Daoy (cell line): ENCODE measurements at regions not wholly inside any gene's neighbourhood (a gene's known extent, or its start where the extent isn't known, plus 50 kb on each side); places are given as distances from the start of the nearest gene placed in this dataset.
"Not testable (repeated sequence)": the region's sequence is repeated elsewhere in the genome, so short reads cannot be mapped to it uniquely, and the experiment has no call there.

ENCODE experiments used
- DNase-seq: peaks from one replicate; pipeline ENCODE4 v3.0.0-alpha.2; 2015; ENCODE audit warnings: low read depth

DNA sequence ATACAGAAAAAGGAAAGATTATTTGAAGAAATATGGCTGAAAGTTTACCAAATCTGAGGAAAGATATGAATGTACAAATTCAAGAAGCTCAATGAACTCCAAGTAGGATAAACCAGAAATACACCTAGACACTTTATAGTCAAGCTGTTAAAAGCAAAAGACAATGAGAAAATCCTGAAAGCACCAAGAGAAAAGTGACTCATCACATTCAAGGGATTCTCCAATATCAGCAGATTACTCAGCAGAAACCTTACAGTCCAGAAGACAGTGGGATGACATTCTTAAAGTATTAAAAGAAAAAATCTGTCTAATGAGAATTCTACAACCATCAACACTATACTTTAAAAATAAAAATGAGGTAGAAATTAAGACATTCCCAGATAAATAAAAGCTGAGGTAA lies 223.8 kb upstream of the ZCCHC13 start:
- no peak for DNase-seq

- DNase-seq, result no peak
Observed at GRCh38 chrX:74065831-74066390, 213.4 kb upstream of the XIST start.

- DNase-seq, result no peak
Observed at GRCh38 chrX:74063426-74064155, 211.1 kb upstream of the XIST start.

DNA sequence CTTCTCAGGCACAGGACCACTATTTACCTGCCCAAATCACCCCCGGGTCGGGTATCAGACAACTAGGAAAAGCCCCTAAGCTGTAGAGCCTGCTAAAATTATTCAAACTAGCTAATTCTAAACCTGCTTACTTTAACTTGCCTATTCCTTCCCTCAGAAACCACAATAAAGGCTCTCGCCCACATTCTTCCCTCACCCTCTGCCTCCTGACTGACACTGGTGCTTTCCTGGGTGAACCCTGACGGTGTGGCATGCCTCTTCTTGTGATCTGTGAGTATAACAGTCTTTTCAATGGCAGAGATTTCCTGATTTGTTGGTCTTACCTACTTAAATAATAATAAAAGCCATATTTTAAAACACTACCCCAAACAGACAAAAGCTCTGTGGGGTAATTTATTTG lies 209.4 kb upstream of the XIST start:
- no peak for DNase-seq

DNA sequence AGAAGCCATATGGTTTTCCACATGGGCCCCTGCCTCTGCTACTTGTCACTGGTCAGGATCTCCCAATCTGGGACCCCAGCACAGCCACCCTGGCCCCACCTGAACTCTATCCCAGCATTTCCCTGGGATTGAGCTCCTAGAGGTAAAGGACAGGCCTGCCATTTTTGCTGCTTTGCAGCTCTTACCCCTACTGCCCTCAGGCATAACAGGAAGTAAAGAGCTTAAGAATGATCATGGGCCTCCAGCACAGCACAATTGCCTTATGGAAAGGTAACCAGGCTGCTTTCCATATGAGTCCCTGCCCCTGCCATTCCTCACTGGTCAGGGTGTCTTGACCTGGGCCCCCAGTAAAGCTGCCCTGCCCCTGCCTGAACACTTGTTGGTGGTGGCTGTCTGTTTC lies 196.6 kb upstream of the XIST start:
- DNase-seq, result no peak

DNA sequence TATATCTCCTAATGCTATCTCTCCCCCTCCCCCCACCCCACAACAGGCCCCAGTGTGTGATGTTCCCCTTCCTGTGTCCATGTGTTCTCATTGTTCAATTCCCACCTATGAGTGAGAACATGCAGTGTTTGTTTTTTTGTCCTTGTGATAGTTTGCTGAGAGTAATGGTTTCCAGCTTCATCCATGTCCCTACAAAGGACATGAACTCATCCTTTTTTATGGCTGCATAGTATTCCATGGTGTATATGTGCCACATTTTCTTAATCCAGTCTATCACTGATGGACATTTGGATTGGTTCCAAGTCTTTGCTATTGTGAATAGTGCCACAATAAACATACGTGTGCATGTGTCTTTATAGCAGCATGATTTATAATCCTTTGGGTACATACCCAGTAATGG lies 181.6 kb upstream of the XIST start:
- not testable (repeated sequence) for DNase-seq

DNA sequence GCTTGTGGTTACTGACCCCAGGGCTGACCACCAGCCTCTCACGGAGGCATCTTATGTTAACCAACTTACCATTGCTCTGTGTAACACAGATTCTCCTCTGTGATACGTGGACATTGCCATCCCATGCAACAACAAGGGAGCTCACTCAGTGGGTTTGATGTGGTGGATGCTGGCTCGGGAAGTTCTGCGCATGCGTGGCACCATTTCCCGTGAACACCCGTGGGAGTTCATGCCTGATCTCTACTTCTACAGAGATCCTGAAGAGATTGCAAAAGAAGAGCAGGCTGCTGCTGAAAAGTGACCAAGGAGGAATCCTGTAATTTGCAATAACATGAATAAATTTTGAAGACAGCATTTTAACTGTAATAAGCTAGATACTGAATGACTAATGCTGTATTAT lies 179.0 kb upstream of the XIST start:
- DNase-seq, result not testable (repeated sequence)

GRCh38 chrX:74030766-74031165 lies 178.3 kb upstream of the XIST start:
- not testable (repeated sequence) for DNase-seq

DNA sequence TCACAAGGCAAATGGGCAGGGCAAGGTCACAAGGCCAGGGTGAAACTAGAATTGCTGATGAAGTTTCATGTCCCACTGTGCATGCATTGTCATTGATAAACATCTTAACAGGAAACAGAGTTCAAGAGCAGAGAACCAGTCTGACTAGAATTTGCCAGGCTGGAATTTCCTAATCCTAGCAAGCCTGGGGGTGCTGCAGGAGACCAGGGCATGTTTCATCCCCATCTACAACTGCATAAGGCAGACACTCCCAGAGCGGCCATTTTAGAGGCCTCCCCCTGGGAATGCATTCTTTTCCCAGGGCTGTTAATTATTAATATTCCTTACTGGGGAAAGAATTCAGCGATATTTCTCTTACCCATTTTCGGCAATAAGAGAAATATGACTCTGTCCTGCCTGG lies 172.6 kb upstream of the XIST start:
- not testable (repeated sequence) for DNase-seq

- DNase-seq, result no peak
Observed at GRCh38 chrX:74023203-74023602, 170.7 kb upstream of the XIST start.

GRCh38 chrX:74018253-74018652 lies 165.7 kb upstream of the XIST start:
- no peak for DNase-seq

DNA sequence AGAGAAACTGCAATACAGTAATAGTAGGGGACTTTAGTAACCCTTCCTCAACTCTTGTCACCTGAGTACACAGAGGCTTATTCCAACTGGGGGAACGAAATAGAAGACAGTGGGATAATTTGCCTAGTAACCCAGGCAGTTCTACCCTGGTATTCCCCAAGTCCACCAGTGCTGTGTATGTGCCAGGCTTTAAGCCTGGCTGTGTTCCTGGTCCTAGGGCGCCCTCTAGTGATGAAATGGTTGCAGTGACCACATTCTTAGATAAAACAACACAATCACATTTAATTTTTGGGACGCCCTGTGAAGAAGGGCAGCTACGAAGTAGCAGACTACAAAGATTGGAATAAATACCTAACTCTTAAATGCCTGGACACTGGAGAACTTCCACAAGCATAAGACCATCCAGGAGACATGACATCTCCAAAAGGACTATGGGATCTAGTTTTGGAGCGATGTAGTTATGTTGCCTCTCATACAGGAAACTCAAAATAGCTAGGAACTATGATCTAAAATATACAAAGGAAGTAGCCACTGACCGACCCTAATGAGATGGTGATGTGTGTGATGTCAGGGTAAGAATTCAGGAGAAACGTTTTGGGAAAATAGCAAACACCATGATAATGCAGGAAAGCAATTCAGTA lies 163.0 kb upstream of the XIST start:
- peak; percentile 55 for DNase-seq

- DNase-seq, result no peak
Observed at GRCh38 chrX:74009041-74009440, 156.5 kb upstream of the XIST start.

- no peak for DNase-seq
Observed at GRCh38 chrX:73992019-73992418, 139.5 kb upstream of the XIST start.

- DNase-seq, result no peak
Observed at GRCh38 chrX:73987166-73987565, 134.7 kb upstream of the XIST start.

GRCh38 chrX:73979551-73980131 lies 127.1 kb upstream of the XIST start:
- DNase-seq, result no peak

DNA sequence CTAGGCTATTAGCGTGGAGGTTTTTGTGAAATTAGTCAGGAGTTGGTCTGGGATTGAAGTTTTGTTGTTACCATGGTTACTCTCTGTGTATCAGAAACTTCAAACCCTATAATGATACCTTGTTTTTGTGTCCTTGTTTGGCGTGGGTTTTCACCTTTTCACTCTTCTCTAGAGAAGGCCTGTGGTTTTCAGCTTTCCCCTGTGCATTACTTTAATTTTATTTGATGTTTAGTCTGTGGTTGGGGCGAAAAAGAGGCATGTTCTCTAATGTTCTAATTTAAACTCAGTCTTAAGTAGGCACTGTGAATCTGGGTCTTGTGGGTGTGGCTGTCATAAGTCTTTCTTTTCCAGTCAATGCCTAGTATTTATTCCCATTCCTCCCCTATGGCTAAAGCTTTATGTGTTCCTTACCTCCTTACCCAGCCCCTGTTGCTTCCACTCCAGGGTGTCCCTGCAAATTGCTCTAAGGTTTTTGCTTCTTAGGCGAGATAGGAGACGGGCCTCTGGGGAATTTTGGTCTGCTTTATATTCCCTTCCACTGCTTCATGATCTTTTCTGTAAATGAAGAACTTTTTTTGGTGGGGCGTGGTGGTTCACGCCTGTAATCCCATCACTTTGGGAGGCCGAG lies 125.1 kb upstream of the XIST start:
- DNase-seq, result no peak

- not testable (repeated sequence) for DNase-seq
Observed at GRCh38 chrX:73967461-73967860, 114.9 kb upstream of the XIST start.

DNA sequence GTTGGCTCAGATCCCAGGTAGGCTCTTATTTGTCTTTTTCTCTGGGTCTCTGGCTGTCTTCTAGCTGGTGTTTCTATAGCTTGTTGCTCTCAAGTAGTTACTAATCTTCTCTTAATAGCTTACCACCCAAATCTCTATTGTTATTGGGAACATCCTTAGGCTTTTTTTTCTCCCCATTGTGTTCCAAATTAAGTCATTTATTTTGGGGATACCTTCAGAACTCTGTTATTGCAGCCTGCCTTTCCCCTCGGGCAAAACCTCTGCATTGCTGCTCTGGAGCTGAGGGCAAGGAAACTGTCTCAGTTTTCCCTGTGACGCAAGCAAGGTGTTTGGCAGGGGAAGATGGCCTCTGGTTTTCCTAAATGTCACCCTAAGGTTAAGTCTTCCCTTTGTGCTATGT lies 113.3 kb upstream of the XIST start:
- no peak for DNase-seq

- DNase-seq, result no peak
Observed at GRCh38 chrX:73964579-73964978, 112.1 kb upstream of the XIST start.

DNA sequence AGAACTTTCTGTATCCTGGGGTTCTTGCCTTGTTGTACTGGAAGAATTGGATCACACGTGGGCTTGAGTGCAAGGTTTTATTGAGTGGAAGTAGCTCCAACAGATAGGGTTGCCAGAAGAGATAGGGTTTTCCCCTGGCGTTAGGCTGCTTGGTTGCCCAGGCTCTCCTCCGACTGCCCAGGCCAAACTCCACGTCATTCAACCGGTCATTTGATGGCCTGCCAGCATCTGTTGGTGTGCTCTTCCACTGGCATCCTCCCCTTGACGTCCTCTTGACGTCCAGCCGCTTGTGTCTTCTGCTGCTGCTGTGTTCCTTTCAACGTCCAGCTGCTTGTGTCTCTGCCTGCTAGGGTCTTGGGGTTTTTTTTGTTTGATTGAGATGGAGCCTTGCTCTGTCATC lies 111.2 kb upstream of the XIST start:
- DNase-seq, result no peak

- no peak for DNase-seq
Observed at GRCh38 chrX:73962948-73963347, 110.4 kb upstream of the XIST start.

- not testable (repeated sequence) for DNase-seq
Observed at GRCh38 chrX:73961867-73962266, 109.4 kb upstream of the XIST start.
